ENCODE measurements at regions not wholly inside any gene's neighbourhood (a gene's known extent, or its start where the extent isn't known, plus 50 kb on each side); places are given as distances from the start of the nearest gene placed in this dataset.

DNA sequence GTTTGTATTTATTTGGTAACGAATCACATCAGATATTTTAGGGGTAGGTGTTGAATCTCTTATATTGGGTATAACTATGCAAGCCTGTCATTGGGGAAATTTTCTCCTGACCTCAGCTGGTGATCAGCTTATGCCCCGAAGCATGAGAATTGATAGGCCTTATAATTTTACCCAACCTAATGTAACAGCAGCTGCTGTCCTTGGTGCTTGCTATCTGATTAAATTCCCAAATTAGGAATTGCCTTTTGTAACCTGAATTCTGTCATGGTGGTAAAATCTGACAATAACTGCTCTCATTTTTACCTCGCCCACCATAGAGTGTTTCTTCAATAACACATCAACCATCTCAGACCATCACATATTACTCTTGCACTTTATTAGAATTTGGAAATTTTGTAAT, 1542.6 kb upstream of the PIK3C3 start:
- ATAC-seq (ENCODE audit: poor library complexity) (no peak), DNase-seq (no peak)
- intact Hi-C loops (cut with DNase I): no loop called here

DNA sequence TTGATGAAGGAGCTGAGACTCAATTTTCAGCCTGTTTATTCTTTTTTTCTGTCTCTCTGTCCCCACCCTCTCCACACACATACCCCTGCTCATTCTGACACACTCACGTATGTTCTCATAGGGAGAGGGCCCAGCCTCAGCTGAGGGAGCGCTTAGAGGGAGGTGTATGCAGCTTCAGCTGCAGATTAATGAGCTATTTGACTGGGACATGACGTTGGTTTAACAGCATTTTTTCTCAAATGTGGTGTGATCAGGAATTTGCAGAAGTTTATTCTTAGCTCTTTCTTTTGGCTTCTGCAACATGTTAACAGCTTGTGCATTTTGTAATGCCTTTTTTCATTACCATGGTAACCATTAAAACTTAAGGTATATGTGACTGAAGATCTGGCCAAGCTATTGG, 1547.1 kb upstream of the PIK3C3 start:
- DNase-seq: no peak
- ATAC-seq (ENCODE audit: poor library complexity): no peak
- intact Hi-C loops (cut with DNase I): no loop called here

DNA sequence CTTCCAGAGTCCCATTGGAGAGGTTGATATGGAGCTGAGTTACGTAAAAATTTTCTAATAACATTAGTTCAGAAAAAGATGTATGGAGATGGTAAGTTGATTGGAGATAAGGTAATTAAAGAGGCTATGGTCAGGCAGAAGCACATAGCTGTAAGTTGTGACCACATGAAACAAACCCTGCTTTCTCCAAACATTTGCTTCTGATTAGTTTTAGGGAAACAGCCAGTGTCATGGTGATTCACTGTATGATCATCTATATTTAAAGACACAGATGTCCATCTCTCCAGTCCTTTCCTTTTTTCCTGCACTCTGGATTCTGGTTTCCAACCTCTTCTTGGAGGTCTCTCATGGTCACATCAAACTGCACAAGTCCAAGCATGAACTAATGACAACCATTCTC, 1550.8 kb upstream of the PIK3C3 start:
- intact Hi-C loops (cut with DNase I): no loop called here
- ATAC-seq (ENCODE audit: poor library complexity): no peak
- no peak for DNase-seq

DNA sequence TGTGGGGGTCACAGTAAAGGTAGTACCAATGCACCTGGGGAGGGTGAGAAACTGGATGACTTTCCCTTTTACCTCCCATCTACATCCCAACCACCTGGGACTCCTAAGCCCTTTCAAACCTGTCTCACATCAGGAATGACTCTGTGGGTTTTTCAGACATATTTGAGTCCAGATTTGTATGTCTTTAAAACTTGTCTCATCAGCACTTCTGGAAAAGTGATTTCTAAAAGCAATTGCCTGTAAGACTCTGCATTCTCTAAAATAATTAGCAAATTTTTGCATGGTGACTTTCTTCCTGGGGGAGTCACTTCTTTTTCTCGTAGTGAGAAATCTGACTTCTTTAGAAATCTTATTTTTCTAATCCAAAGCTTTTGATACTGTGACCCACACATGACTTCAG, 1553.0 kb upstream of the PIK3C3 start:
- DNase-seq (no peak), ATAC-seq (ENCODE audit: poor library complexity) (no peak)
- intact Hi-C loops (cut with DNase I): no loop called here

DNA sequence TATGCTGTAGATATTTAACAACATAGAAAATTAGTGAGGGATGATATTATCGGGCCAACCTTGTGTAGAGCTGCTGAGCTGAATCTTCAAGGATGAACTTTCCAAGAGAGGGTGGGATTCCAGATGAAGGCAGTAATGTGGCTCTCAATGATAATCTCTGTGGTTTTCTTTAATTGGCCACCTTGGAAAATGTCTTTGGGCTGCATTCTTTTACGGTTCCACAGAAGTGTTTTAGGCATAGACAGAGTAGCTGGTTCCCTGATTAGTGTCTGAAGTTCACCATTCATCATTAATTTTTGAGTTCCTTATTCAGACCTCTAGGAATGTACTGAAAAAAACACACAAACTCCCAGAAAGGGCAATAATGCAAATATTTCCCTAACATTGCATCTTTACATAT, 1566.9 kb upstream of the PIK3C3 start:
- DNase-seq (no peak), ATAC-seq (ENCODE audit: poor library complexity) (no peak)
- intact Hi-C loops (cut with DNase I): no loop called here

DNA sequence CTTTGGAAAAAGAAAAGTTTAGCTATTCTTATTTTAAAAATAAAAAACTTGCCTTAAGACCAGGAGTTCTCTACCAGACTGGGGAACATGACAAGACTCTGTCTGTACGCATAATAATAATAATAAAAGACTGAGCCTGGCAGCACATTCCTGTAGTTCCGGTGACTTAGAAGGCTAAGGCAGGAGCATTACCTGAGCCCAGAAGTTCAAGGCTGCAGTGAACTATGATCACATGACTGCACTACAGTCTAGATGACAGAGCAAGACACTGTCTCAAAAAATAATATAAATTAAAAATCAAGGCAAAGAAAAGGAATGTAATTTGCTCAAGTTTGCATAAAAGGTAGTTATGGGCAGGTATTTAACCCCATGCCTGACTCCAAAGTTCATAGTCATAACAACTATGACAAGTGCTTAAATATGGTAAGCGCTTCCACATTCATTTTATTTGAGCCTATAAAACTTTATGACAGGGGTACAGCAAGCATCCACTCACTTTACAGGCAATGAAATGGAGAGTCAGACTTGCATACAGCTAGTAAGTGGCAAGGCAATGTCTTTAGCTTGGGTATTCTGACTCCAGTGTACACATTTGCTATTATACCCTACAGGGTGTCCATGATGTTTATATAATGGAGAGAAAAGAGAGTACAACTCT, 1567.8 kb upstream of the PIK3C3 start:
- intact Hi-C loops (cut with DNase I): no loop called here
- DNase-seq (no peak), ATAC-seq (ENCODE audit: poor library complexity) (no peak)

DNA sequence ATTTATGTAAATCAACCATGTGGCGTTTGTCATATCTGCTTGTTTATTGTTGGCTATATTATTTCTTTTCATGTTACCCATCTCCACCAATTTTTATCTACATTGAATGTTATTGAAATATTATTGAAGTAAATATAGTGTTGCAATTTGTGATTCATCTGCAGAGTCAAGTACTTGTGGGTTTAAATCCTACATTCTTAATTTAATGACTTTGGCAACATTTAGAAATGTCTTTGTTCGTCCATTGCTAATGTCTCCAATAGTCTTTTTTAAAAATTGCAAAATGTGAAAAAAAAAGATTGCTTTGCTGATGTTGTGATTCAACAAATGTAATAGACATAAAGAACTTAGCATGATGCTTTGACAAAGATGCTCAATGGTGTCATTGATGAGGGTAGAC, 1572.8 kb upstream of the PIK3C3 start:
- no peak for ATAC-seq (ENCODE audit: poor library complexity)
- intact Hi-C loops (cut with DNase I): no loop called here
- no peak for DNase-seq

DNA sequence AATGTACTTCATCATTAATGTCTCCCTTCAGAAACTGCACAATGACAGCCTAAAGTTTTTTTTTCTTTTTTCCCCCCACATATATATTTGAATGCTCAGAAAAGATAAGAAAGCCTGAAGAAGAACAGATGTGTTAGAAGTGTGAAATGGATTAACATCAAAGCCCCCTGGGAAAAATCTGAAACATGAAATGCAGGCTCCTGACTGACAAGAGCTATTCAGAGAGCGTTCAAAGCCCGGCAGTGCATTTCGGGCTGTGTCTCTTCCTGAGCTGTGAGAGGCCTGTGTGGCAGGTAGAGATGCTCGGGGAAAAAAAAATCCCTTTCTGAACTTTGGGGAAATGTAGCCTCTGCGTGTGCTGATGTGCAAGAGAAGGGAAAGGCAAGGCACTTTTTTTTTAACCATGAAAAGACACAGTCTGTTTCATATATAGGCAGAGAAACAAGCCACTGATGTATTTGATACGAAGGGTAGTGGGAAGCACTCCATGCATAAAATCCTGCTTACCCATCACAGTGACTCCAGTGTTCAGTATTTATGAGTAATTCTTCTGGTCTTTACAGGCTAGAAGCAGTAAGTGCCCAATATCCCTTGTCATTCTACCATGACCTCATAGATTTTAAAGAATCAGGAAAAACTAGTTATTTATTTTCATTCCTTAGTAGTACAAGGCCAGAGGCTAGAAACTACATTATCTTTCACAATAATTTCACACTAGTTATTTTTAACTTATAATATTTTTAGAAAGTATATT, 1574.2 kb upstream of the PIK3C3 start:
- DNase-seq (no peak), ATAC-seq (ENCODE audit: poor library complexity) (no peak)
- intact Hi-C loops (cut with DNase I): no loop called here

DNA sequence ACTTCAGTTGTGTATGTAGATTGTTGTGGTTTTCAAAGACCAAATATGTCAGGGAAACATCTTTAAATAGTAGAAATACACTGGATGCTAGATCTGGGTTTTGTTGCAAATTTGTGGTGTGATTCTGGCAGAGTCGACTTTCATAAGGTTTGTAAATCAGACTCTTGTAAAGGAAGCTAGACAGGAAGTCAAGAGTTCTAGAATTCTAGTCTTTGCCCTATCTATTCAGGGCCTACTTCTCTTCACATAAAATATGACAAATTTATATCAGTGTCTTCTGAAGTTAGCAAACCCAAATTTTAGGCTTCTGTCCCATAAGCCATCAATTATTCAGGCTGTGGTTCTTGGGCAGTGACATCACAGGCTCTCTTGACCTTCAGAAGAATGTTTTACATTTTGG, 1579.2 kb upstream of the PIK3C3 start:
- intact Hi-C loops (cut with DNase I): no loop called here
- no peak for ATAC-seq (ENCODE audit: poor library complexity)
- DNase-seq: no peak

DNA sequence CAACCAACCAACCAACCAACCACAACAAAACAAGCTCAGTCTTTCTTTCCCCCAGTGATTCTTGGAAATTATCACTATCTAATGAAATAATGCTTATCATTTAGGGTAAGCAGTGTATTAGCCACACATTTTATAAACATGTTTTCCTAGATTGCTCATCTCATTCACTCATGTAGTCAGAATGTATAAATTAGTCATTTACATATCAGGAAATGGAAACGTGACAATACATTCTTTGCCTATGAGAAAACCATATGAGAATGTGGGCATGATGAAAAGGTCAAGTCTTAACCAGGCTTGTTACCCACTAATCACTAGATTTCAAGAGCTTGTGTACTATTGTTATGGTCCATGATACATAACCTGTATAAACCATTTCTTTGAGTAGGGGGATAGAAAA, 1583.4 kb upstream of the PIK3C3 start:
- DNase-seq (no peak), ATAC-seq (ENCODE audit: poor library complexity) (no peak)
- intact Hi-C loops (cut with DNase I): no loop called here

DNA sequence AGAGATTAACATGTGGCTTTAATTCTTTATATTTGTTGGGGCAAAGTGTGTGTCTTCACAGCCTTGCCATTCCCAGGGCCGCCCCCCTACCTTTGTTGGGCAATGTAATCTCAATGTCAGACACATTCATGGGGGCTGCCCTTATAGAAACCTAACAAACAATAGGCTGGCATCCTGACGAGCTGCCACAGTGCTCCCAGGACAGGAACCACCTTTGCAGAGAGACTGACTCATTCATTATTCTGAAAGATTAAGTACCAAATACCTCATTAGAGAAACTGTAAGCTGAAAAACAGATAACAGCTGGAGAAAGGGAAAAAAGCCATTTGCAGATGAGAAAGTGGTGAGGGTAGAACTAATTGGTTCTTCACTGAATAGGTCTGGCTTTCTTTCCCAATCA, 1587.5 kb upstream of the PIK3C3 start:
- intact Hi-C loops (cut with DNase I): no loop called here
- ATAC-seq (ENCODE audit: poor library complexity): no peak

DNA sequence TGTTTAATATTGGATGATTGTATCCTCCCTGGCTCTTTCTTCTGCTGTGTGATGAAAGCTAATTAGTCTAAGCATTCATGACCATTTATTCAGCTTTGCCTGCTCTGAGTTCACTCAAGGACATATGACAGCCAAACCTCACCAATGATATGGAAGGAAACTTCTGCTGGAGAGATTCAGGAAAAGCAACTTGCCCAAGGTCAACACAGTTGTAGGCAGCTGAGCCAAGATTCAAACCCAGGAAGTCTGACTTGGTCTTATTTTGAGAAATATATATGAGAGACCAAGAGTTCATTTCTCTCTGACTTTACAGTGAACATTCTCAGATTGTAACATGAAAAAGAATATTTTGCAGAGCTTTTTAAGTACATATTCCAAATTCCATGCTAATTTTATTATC, 1588.5 kb upstream of the PIK3C3 start:
- ATAC-seq (ENCODE audit: poor library complexity) (no peak), DNase-seq (no peak)
- intact Hi-C loops (cut with DNase I): no loop called here

More for the DNA sequence above, 1587.5 kb upstream of the PIK3C3 start:
- DNase-seq: no peak

DNA sequence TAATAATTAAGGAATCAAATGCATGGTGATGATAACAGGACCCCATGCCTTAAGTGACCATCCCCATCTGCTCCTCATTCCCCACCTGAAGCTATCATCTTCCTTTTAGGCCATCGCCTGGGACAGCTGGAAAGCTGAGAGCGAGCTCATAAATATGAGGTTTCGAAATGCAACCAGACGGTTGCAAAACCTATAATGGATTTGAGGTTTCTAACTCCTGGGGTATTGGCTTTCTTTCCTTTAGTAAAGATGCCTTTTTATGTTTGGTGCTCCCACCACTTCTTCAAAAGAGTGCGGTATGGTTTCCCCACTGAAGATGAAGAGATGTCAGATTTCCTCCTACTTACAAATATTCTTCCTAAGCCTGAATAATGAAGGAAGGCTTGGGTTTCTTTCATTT, 1589.5 kb upstream of the PIK3C3 start:
- intact Hi-C loops (cut with DNase I): no loop called here
- DNase-seq: no peak
- no peak for ATAC-seq (ENCODE audit: poor library complexity)

DNA sequence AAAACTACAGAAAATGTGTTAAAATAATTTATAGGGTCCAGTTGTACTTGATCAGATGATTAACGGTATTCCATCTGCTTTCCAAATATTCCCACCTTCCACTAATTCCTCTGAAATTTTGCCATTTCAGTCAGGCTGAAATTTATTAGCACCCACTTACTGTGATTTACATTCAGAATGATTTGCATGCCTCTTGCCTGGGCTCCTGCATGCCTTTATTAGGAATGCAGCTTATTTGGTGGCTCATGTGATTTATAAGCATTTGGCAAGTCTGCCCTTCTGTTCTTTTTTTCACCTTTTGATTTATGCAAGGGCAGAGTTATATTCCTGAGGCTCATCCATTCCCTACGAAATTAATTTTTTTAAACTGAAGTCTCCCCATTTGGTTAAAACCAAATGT, 1594.5 kb upstream of the PIK3C3 start:
- ATAC-seq (ENCODE audit: poor library complexity) (no peak), DNase-seq (no peak)
- intact Hi-C loops (cut with DNase I): no loop called here

DNA sequence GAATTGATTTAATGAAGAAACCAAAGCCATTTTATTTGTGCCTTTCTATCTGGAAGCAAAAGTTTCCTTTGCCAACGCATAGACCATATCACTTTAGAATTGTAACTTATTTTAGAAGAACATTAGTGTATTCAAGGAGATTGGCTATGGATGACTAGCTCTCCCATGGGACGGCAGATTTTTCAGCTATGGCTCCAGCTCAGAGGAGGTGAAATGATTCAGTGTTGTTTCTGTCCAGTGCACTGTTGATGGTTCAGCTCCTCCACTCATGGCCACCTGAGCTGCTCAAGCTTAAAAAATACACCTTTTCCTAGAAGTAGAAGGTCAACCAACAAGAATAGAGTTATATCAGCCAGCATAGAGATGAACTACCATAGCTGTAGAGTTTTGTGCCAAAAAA, 1597.5 kb upstream of the PIK3C3 start:
- intact Hi-C loops (cut with DNase I): no loop called here
- ATAC-seq (ENCODE audit: poor library complexity): no peak
- no peak for DNase-seq

DNA sequence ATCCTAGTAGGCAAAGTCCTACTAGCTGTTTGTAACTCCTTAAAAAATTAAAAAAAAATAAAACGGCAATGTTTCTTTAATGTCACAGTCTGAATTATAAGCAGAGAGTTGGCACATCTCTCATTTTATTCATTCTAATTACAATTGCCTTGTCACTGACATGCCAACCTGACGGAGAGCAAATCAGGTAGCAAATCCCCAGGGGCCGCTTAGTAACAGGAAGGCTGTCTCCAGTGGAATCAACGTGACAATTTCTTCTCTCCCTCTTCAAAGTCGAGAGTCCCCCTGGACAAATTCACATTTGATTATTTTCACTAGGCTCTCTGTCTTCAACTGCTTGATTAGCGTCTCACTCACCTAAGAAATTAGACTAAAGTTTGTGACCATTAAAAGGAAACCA, 1598.9 kb upstream of the PIK3C3 start:
- ATAC-seq (ENCODE audit: poor library complexity): no peak

DNA sequence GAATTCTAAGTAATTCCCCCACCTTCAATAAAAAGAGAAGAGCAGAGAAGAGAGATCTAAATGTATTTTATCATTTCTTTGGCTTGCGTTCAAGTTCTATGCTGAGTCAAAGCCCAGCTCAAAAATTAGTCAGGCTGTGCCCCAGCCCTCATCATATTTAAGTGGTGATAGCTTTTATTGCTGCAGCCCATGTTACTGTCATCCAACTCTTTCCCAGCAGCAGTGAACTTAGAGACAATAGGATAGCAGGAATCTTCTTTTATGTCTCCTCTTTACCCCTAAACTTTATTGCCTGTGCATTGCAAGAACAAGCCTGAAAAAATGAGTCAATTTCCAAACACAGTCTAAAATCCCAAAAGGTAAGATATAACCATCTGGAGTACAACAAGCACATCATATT, 1599.3 kb upstream of the PIK3C3 start:
- intact Hi-C loops (cut with DNase I): no loop called here
- ATAC-seq (ENCODE audit: poor library complexity) (no peak), DNase-seq (no peak)

More for the DNA sequence above, 1598.9 kb upstream of the PIK3C3 start:
- no peak for DNase-seq
- intact Hi-C loops (cut with DNase I): no loop called here

DNA sequence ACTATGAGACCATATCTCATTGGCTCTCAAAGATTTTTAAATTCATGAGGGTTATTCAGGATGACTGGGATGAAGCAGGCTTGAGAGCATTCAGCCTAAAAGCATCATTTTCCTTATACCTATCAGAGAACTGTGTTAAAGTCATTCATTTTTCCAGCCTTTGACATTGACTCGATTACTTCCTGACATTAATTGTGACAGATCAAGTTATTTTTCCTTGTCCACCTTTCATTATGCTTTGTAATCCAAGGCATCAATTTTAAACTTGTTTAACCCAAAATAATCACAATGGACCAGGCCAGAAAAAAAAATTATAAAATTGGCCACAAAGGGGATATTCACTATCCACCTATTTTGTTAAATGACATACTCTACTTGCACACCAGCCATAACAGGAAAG, 1606.8 kb upstream of the PIK3C3 start:
- no peak for DNase-seq
- intact Hi-C loops (cut with DNase I): no loop called here
- no peak for ATAC-seq (ENCODE audit: poor library complexity)

DNA sequence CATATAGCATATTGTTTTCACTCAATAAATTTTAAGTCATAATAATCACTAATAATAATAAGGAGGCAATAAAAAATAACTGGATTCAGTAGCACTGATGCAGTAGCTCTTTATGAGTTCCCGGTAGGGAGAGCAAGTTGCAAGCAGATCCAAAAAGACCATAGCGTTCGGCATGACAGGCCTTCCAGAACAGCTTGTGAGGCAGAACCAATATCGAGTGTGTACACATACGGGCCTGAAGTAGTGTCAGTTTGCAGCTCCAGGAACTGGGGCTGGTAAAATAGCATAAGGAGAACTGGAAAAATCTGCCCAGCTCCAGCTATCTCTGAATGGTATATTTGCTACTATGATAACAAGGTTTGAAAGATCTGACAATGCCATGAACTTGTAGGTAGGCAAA, 1607.8 kb upstream of the PIK3C3 start:
- ATAC-seq (ENCODE audit: poor library complexity) (no peak), DNase-seq (no peak)
- intact Hi-C loops (cut with DNase I): no loop called here

DNA sequence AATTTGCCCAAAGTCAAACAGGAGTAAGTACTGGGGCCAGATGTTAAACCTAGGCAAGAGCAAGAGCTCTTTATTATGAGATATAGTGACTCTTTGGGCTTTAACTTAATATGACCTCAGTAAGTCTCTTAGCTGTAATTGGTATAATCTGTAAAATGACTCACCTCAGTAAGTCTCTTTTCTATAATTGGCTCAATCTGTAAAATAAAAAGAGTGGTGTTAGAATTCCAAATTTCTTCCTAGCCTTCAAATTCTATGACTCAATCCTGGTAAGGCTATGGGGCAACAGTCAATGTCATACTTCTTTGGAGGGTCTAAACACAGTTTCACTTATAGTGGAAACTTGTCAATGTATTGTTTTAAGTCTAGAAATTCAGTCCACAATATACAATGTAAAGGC, 1608.9 kb upstream of the PIK3C3 start:
- intact Hi-C loops (cut with DNase I): no loop called here
- DNase-seq (no peak), ATAC-seq (ENCODE audit: poor library complexity) (no peak)

DNA sequence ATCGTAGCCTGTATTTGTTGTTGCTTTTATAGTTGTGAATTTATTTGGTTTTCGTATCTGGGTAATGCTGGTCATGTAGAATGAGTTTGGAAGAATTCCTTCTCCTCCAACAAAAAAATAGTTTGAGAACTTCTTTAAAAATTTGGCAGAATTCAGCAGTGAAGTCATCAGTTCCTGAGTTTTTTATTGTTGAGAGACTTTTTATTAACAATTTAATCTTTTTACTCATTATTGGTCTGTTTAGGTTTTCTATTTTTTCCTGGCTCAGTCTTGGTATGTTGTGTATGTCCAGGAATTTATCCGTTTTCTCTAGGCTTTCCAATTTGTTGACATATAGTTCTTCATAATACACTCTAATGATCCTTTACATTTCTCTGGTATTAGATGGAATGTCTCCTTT, 1613.3 kb upstream of the PIK3C3 start:
- intact Hi-C loops (cut with DNase I): no loop called here
- DNase-seq (no peak), ATAC-seq (ENCODE audit: poor library complexity) (no peak)

Measured in Right ventricle myocardium superior (tissue), 1 donor.